HG02885 (cell line): ENCODE measurements at regions not wholly inside any gene's neighbourhood (a gene's known extent, or its start where the extent isn't known, plus 50 kb on each side); places are given as distances from the start of the nearest gene placed in this dataset.
"Not testable (repeated sequence)": the region's sequence is repeated elsewhere in the genome, so short reads cannot be mapped to it uniquely, and the experiment has no call there.

ENCODE experiments used
- ATAC-seq: cut with Tn5 transposase; IDR thresholded peaks from one replicate; pipeline ENCODE4 v1.9.1; 2021; ENCODE audit warnings: mild to moderate bottlenecking; ENCODE audit not compliant: unreplicated experiment, poor library complexity

DNA sequence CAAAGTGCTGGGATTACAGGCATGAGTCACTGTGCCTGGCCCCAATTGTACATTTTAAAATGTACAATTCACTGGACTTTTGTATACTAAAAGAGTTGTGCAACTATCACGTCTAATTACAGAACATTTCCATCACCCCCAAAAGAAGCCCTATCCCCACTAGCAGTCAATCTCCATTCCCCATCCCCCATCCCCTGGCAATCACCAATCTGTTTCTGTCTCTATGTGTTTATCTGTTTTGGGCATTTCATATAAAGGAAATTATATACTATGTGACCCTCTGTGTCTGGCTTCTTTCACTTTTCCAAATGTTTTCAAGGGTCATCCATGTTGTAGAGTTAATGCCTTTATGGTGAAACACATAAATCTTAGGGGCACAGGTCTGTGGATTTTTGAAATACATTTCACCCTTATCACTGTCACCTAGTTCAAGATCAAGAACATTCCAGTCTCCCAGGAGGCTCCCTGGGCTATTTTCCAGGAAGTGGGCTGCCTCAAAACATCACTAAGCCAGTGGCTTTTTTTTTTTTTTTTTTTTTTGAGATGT lies 129.2 kb downstream of the CRLF3 start:
- not testable (repeated sequence) for ATAC-seq

DNA sequence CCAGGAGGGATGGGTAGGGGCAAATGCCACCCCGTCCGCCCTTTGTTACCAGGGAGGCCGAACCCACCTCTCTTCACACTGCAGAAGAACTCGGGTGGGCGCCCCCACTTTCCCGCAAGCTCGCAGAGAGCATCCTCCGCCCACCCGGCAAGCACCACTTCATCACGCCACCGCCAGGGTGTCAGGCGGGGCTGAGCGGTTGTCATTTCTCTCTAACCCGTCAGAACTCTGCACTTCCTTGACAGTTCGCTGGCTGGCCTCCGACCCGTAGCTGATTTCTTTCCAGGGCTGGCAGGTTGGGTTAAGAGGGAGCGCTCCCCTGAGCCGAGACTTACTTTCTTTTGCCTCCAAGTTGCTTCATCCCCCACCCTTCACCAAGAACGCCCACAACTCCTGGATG lies 130.7 kb downstream of the CRLF3 start:
- ATAC-seq = not testable (repeated sequence)

DNA sequence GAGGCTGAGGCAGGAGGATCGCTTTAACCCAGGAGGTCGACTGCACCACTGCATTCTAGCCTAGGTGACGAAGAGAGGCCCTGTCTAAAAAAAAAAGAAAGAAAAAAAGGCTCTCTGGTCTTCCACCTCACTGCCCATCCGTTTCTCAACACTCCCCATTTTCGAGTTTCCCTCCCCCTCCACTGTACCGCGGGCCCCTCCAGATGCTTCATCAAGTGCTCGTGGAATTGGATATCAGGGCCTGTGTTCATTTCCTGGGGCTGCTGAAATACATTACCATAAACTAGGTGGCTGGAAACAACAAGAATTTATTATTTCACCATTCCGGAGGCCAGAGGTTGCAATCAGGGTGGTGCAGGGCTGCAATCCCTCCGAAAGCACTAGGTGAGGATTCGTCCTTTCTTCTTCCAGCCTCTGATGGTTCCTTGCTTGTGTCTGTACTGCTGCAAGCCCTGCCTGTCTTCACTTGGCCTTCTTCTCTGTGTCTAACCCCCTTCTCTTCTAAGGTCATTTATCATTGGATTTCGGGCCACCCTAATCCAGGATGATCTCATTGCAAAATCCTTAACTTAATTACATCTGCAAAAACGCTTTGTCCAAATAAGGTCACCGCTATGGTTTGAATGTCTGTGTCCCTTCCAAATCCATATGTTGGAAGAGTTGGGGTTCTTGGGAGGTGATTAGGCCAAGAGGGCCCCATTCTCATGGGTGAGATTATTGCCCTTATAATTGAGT lies 135.1 kb downstream of the CRLF3 start:
- ATAC-seq = not testable (repeated sequence)

DNA sequence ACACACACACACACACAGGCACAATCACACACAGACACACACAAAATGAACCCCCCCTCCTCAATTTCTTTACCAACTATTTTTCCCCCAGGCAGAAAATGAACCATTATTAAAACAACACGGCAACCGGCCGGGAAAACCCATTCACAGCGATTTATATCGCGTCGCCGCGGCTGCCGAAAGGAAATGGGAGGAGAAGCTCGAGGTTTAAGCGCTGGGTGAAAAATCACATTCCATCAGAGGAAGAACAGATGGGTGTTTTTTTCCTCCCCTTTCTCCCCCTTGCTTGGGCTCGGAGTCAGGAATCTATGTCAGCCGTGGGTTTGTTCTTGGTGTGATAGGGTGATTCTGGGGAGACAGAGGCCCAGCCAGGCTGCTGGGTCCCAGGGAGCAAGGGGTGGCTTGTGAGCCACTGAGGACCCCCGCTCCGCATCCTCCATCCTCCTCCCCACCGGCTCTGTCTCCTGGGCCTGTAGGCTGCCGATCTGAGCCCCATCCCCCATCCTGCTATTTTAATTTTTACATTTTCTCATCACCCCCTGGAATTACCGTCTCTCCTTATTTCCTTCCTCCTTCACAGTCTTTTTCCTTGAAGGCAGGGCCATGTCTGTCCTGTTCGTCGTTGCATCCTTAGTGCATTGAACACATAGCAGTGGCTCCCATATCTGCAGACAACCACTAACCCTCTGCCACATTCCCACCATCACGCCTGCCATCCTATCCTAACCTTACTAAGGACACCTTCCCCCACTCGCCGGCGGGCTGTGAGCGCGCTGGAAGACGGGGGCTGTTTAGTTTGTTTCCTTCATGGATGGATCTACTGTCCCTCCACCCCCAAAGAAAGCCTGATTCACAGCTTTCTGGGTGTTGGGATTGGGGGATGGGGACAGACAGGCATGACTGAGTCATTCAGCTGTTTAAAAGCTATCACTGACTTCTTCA lies 137.7 kb downstream of the CRLF3 start:
- ATAC-seq = not testable (repeated sequence)

DNA sequence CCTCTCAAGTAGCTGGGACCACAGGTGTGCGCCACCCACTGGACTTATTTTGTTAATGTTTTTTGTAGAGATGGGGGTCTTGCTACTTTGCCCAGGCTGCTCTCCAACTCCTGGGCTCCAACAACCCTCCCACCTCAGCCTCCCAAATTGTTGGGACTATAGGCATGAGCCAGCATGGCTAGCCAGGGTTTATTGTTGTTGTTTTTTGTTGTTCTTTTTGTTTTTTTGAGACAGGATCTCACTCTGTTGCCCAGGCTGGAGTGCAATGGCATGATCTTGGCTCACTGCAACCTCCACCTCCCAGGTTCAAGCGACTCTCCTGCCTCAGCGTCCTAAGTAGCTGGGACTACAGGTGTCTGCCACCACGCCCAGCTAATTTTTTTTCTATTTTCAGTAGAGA lies 142.2 kb downstream of the CRLF3 start:
- not testable (repeated sequence) for ATAC-seq

DNA sequence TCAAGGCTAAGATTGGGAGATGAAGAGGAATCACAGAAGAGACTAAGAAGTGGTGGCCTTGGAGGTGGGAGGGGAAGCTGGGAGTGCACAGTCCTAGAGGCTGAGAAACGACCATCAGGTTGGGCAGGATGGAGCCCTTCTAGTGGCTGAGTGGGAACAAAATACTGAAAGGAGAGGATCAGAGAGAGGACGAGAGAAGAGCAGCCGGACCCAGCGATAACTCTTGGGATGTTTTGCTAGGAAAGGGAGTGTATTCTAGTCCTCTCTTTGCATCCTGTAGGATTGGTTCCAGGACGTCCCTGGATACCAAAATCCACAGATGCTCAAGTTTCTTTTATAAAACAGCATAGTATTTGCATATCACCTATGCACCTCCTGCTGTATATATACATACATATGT lies 143.8 kb downstream of the CRLF3 start:
- ATAC-seq = not testable (repeated sequence)

DNA sequence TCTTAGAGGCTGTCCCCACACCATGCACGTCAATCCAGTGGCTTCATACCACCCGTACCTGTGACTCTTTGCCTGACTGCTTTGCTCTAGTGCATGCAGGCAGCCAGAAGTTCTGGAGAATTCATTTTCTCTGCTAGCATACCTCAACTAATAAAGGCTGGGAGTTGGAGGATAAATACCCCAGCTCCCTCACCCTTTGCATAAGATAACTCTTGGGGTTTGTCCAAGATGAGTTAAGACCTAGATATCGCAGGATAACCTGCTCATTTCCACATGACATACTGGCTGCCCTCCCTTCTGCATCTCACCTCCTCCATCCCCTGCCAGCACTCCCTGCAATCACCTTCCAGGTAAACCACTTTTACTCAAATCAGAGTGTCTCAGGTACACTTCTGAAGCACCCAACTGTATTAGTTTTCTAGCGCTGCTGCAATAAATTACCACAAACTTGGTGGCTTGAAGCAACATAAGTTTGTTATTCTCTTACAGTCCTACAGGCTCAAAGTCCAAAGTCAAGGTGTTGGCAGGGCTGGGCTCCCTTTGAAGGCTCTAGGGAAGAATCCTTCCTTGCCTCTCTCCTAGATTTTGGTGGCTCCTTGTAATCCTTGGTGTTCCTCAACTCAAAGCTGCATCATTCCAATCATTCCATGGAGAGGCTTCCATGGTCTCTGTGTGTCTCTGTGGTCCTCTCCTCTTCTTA lies 146.8 kb downstream of the CRLF3 start:
- no peak for ATAC-seq

DNA sequence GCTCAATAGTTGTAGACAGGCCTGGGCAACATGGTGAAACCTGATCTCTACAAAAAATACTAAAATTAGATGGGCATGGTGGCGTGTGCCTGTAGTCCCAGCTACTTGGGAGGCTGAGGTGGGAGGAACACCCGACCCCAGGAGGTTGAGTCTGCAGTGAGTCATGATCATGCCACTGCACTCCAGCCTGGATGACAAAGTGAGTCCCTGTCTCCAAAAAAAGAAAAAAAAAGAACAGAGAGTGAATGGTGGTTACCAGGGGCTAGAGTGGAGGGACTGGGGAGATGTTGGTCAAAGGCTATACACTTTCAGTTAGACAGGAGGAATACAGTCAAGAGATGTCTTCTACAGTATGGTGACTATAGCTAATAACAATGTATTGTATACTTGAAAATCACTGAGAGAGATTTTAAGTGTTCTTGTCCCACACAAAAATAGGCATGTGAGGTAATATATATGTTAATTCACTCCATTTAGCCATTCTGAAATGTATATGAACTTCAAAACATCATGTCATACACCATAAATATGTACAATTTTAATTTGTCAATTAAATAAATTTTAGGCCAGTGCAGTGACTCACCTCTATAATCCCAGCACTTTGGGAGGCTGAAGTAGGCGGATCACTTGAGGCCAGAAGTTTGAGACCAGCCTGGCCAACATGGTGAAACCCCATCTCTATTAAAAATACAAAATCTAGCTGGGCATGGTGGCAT lies 148.6 kb downstream of the CRLF3 start:
- ATAC-seq = not testable (repeated sequence)

DNA sequence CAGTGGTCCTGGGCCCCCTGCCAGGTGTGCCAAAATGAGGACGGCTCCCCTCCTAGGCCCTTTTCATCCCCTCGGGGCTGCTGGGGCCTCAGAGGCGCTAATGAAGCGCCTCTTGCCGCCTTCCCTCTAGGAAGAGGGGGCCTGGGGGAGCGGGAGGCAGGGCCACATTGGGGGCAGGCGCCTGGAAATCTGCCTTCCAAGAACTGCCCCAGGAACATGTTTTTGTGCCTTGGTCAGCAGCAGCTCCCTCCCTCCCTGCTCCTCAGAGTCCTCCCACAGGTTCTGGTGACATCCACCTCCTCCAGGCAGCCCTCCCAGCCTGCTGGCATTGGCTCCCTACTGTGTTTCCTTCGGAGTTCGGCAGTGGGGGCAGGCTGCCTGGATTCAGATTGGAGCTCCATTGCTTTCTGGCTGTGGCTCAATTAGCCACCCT lies 155.3 kb downstream of the CRLF3 start:
- ATAC-seq = not testable (repeated sequence)

DNA sequence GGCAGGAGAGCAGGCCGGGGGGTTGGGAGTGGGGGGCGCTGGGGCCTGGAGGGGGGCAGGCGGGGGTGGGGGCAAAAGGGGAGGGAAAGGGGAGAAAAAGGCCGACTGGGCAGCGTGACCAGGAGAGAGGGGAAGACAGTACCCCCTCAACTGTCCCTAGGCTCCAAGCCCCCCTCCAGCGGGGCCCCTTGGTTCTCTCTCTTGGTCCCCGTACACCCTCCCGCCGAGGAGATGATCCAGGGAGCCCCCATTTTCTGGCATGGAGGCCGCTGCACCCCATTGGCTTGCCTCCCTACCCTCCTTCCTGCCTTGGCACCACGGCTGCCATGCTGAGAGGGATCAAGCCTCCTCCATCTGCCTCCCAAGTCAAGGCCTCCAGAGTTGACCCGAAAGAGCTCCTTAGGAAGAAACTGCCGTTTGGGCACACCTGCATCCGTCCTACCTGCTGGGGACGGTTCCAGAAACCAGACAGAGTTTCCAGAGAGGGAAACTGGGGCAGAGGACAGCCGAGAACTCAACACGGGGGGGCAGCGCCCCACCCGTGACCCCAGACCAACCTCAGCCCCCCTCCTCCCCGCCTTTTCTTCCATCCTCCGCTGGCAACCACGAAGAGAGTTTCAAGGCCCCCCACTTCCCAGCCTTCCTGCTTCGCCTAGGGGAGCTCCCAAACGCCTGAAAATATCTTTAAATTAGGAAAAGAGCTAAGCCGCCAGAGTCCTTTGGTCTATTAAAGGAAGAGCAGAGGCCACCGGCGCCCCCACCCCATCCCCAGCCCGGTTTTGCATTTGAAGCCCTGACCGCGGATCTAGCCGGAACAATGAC lies 155.9 kb downstream of the CRLF3 start:
- ATAC-seq = not testable (repeated sequence)

DNA sequence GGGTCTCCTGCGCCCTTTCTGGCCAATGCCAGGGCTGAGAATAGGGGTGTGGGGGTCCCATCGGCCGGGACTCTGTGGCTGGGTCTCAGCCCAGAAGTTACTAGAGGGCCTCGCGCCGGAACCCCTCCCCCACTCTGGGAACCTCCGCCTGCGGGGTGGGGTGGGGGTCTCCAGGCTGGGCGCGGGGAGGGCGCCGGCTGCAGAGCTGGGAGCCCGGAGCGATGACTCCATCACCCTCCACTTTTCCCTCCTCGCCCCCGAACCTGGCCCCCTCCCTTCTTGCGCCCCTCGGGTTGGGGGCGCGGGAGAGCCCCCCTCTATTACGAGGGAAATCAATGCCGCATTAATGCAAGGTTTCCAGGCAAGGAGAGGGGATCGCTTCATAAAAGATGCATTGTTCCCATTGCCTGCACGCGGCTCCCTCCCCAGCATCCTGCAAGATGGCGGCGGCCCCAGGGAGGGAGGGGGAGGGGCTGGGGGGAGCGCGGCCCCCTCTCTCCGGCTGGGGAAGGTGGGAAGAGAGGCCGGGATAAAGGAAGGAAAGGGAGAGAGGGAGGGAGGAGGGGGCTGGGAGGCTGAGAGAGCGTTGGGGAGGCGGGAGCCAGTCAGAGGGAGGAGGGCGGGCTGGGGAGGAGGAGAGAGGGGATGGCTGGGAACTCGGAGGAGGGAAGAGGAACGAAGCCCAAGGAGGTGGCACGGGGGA lies 156.7 kb downstream of the CRLF3 start:
- ATAC-seq = not testable (repeated sequence)

DNA sequence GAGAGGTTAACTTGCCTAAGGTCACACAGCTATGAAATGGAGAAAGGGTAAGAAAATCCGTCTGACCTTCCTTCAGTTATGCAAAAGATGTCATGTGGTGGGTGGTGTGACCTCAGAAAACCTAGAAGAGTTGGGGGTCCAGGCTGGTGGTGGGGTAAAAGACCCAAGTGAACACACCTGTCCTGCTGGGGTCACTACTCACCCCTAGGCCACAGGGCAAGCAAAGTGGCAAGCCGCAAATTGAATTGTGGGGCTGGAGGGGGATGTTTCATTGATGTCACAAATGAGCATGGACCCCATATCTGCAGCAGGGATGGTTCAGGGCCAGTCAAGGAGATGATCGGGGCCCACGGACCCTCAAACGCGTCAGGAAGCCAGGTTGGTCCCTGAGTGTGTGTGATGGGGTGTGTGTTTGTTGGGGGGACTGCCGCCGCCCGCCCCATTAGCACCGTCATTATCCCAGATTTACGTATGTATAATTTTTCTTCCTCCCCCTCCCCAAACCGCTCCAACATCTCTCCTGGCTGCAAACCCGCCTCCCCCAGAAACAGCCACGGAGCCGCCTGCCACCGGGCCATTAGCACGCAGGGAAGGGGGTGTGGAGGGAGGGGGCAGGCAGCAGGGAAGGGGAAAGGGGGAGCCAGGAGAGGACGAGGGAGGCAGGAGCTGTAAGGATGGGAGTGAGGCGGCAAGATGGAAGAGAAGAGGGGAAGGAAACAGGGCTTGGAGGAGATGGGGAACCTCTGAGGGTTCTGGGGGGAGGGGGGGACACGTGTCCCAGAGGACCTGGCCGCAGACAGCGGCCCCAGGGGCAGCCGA lies 157.4 kb downstream of the CRLF3 start:
- ATAC-seq = not testable (repeated sequence)

DNA sequence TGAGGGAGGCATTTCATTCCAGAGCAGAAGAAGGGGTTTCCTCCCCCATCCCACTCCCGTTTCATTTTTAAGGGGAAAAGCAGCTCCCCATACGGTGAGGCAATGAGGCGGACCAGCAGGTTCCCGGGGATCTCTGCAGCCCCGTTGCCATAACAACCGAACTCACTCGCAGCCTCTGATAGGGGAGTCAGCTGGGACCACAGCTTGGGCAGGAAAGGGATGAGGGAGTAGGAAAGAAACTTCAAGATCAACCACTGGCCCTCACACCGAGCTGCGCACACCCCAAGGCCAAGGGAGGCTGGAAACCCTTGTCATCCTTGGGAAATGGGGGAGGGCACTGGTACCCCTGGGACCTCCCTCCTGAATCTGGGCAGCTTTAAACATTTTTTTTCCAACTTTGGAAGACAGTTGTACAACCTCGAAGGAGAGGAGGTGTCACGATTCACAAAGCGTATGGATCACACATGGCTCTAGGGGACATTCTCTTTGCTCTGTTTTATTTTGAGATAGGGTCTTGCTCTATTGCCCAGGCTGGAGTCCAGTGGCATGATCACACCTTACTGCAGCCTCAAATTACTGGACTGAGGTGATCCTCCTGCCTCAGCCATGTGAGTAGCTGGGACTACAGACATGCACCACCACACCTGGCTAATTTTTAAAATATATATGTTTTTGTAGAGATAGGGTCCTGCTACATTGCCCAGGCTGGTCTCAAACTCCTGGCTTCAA lies 160.6 kb downstream of the CRLF3 start:
- not testable (repeated sequence) for ATAC-seq

DNA sequence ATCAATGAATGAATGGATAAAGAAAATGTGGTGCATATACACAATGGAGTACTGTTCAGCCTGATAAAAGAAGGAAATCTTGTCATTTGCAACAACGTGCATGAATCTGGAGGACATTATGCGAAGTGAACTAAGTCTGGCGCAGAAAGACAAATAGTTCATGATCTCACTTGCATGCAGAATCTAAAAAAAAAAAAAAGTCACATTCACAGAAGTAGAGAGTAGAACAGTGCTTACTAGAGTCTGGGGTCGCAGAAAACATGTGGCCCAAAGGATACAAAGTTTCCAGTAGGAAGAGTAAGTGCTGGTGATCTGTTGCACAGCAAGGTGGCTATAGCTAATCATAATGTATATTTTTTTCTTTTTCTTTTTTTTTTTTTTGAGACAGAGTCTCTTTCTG lies 167.3 kb downstream of the CRLF3 start:
- ATAC-seq = not testable (repeated sequence)

DNA sequence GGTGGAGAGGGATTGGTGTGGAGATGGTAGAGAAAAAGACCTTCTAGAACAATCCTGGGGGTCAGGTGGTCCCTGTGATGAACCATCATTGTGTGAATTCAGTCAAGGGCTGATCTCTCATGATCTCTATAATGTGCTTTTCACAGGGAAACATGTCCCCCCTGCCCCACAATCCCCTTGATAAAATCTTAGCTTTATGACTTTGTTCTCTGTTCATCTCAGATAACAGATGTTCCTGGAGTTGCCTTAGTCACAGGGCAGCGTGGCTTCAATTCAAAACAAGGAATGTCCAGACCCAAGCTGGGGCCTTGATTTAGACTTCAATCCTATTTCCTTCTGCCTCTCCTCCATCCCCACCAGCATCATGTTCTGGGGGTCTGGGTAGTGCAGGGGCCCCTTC lies 171.5 kb downstream of the CRLF3 start:
- ATAC-seq = not testable (repeated sequence)

DNA sequence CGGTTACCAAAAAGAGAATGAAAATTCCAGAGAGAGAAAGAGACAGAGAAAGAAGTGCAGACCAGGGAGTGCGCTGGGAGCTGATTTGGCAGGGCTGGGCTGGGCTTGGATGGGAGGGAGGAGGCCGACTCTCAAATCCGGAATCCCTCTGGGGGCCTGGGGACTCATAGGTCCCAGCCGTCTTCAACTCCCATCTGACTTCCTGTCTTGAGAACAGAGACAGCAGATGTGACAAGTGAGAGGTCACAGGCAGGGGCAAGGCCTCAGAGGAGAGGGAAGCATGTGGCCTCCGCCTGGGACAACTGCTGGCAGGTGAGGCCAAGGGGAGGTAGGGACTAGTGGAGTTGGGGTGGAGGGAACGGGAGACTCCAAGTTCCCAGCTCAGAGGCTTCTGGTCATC lies 172.9 kb downstream of the GOSR1 start:
- not testable (repeated sequence) for ATAC-seq
